ENCODE measurements at regions not wholly inside any gene's neighbourhood (a gene's known extent, or its start where the extent isn't known, plus 50 kb on each side); places are given as distances from the start of the nearest gene placed in this dataset.
A peak's percentile ranks its signal among the peaks of the same experiment; 100 is the strongest.

- DNase-seq = no peak
Measured at GRCh38 chr3:124588036-124588435, 142.2 kb upstream of the UMPS start.

GRCh38 chr3:124588794-124589193 lies 141.5 kb upstream of the UMPS start:
- no peak for DNase-seq

GRCh38 chr3:124591699-124592098 lies 138.6 kb upstream of the UMPS start:
- no peak for DNase-seq

GRCh38 chr3:124592658-124593441 lies 137.4 kb upstream of the UMPS start:
- peak in 1 of 3 experiments; percentile 6 for DNase-seq

GRCh38 chr3:124593442-124593829 lies 136.8 kb upstream of the UMPS start:
- DNase-seq = no peak

- DNase-seq = no peak
Measured at GRCh38 chr3:124594581-124594980, 135.7 kb upstream of the UMPS start.

- no peak for DNase-seq
Measured at GRCh38 chr3:124597273-124597672, 133.0 kb upstream of the UMPS start.

GRCh38 chr3:124597979-124598378 lies 132.3 kb upstream of the UMPS start:
- no peak for DNase-seq

GRCh38 chr3:124599147-124599765 lies 131.0 kb upstream of the UMPS start:
- DNase-seq = no peak

GRCh38 chr3:124599779-124600693 lies 130.2 kb upstream of the UMPS start:
- no peak for DNase-seq

- DNase-seq = no peak
Measured at GRCh38 chr3:124600765-124601164, 129.5 kb upstream of the UMPS start.

- DNase-seq = no peak
Measured at GRCh38 chr3:124601190-124601589, 129.1 kb upstream of the UMPS start.

- DNase-seq = peak in 1 of 3 experiments; percentile 5
Measured at GRCh38 chr3:124602980-124603627, 127.1 kb upstream of the UMPS start.

- no peak for DNase-seq
Measured at GRCh38 chr3:124605781-124606579, 124.3 kb upstream of the UMPS start.

- DNase-seq = no peak
Measured at GRCh38 chr3:124607163-124607562, 123.1 kb upstream of the UMPS start.

GRCh38 chr3:124609402-124609801 lies 120.8 kb upstream of the UMPS start:
- no peak for DNase-seq

GRCh38 chr3:124610130-124610529 lies 120.1 kb upstream of the UMPS start:
- no peak for DNase-seq

- no peak for DNase-seq
Measured at GRCh38 chr3:124611520-124611919, 118.7 kb upstream of the UMPS start.

GRCh38 chr3:124615896-124616543 lies 114.2 kb upstream of the UMPS start:
- peak in 1 of 3 experiments; percentile 30 for DNase-seq

GRCh38 chr3:124617177-124617576 lies 113.1 kb upstream of the UMPS start:
- DNase-seq = no peak

- DNase-seq = no peak
Measured at GRCh38 chr3:124619887-124620599, 110.2 kb upstream of the UMPS start.
